ENCODE measurements at regions not wholly inside any gene's neighbourhood (a gene's known extent, or its start where the extent isn't known, plus 50 kb on each side); places are given as distances from the start of the nearest gene placed in this dataset.

- no peak for TF ChIP-seq USF1 (IDR thresholded peaks at IDR 0.05; ENCODE audit: borderline replicate concordance, extremely low read length, insufficient read depth, low read depth, low read length)
- TF ChIP-seq ETV6 (conservative IDR thresholded peaks at IDR 0.05 in 1 of 2, IDR thresholded peaks at IDR 0.05 in 1 of 2; ENCODE audit: borderline replicate concordance in 1 of 2, low read depth in 1 of 2) = no peak
- no peak for TF ChIP-seq NFXL1 (IDR thresholded peaks at IDR 0.05; ENCODE audit: borderline replicate concordance)
These were observed 190.3 kb downstream of the TLE1 start (continued) for GRCh38 chr9:81499021-81499454.

GRCh38 chr9:81498576-81498975 lies 190.8 kb downstream of the TLE1 start:
- ChIA-PET RAD21 (ENCODE audit: unreplicated experiment) (no interaction called here), POLR2A (interaction anchor here (0.6 kb wide), 1 partner anchor 13 kb away, joined by 5 read pairs; no protein-coding TSS in a partner anchor), CTCF (no interaction called here), SMC1A (ENCODE audit: uncharacterized antibody, unreplicated experiment) (no interaction called here)
- Histone ChIP-seq H3K9me3 (replicated peaks; ENCODE audit: control insufficient read depth, insufficient read depth, low read length) (no peaks in the 10 kb centered on the region), H3K27me3 (replicated peaks in 1 of 2; ENCODE audit: control insufficient read depth in 2 of 2, insufficient read depth in 2 of 2, low read length in 1 of 2) (no peaks in the 10 kb centered on the region), H3K4me2 (ENCODE audit: control insufficient read depth, insufficient read depth) (no peak overlapping the region), H3K4me1 (ENCODE audit: control insufficient read depth, insufficient read depth, low read length) (no peaks in the 10 kb centered on the region), H3K27ac (ENCODE audit: control insufficient read depth, insufficient read depth) (no peak overlapping the region), H3K79me2 (ENCODE audit: control insufficient read depth, insufficient read depth, low read length) (no peaks in the 10 kb centered on the region), H3K4me3 (no peak overlapping the region), H4K20me1 (ENCODE audit: control insufficient read depth, insufficient read depth) (no peaks in the 10 kb centered on the region), H3K9ac (ENCODE audit: control insufficient read depth, insufficient read depth, low read length) (no peak overlapping the region), H2AFZ (ENCODE audit: control insufficient read depth, low read depth, low read length) (no peak overlapping the region), H3K36me3 (ENCODE audit: control insufficient read depth in 2 of 2, insufficient read depth in 2 of 2, low read length in 1 of 2) (no peaks in the 10 kb centered on the region)
- intact Hi-C loops (cut with micrococcal nuclease; ENCODE audit: unreplicated experiment) (no loop called here), in situ Hi-C loops (cut with MboI) (no loop called here)
- WGBS (ENCODE audit: insufficient coverage, insufficient replicate concordance, low lambda C conversion rate, missing lambda C conversion rate) = 9% methylated on average over 5 of the region's 5 CpGs
- BruUV-seq (replicated peaks) = no TSS peak
- FAIRE-seq (no peak), DNase-seq (ENCODE audit: low read depth, low spot score) (no peak), ATAC-seq (no peak)
- TF ChIP-seq TCF12 (IDR thresholded peaks at IDR 0.05; ENCODE audit: low read depth, low read length) = no peak
- TF ChIP-seq TCF3 (IDR thresholded peaks at IDR 0.05; ENCODE audit: borderline replicate concordance, insufficient read depth, low read depth, low read length) = no peak
- TF ChIP-seq TBL1XR1 (IDR thresholded peaks at IDR 0.05; ENCODE audit: low read depth, low read length) = no peak
- TF ChIP-seq SIX5 (IDR thresholded peaks at IDR 0.05; ENCODE audit: low read depth, low read length, severe bottlenecking) = no peak
- TF ChIP-seq MEF2A (IDR thresholded peaks at IDR 0.05; ENCODE audit: insufficient read depth, low read depth, low read length) = no peak
- TF ChIP-seq PRDM15 (CRISPR knock-in tag; IDR thresholded peaks at IDR 0.05) = no peak
- no peak for TF ChIP-seq HDAC2 (IDR thresholded peaks at IDR 0.05)
- TF ChIP-seq BCL3 (IDR thresholded peaks at IDR 0.05; ENCODE audit: borderline replicate concordance, insufficient read depth, low read depth, low read length, poor library complexity, severe bottlenecking) = no peak
- TF ChIP-seq RBBP5 (conservative IDR thresholded peaks at IDR 0.05) = no peak
- TF ChIP-seq SMAD1 (IDR thresholded peaks at IDR 0.05; ENCODE audit: low read depth, partially characterized antibody) = no peak
- TF ChIP-seq IRF5 (IDR thresholded peaks at IDR 0.05; ENCODE audit: borderline replicate concordance) = no peak

Data from GM12878 (cell line).